Activated CD8-positive, alpha-beta T cell treated with anti-CD3 and anti-CD28 coated beads, Interleukin-2, amount 10 ng/mL, durations not matched to agents 7 days and 5 days (primary cell): ENCODE measurements at regions not wholly inside any gene's neighbourhood (a gene's known extent, or its start where the extent isn't known, plus 50 kb on each side); places are given as distances from the start of the nearest gene placed in this dataset.

Experiments
- ATAC-seq: fragments of 150-1000 bp; cut with Tn5 transposase; one replicate; pipeline ENCODE4 v1.10.0; 2021; ENCODE audit warnings: moderate library complexity
- CTCF ChIA-PET: fragments of 350-600 bp; sonication (Branson Sonifier 250); formaldehyde crosslinking; loops from one replicate; lab custom pipeline; 2021; ENCODE audit warnings: antibody characterized with exemption; lab: Charles Lee
- POLR2A ChIA-PET: fragments of 350-600 bp; sonication (Branson Sonifier 250); formaldehyde crosslinking; loops from one replicate; lab custom pipeline; 2021; ENCODE audit warnings: antibody characterized with exemption; lab: Charles Lee
- DNase-seq: peaks from one replicate; pipeline ENCODE4 v3.0.0-alpha.2; 2020
- H3K27ac Mint-ChIP-seq: one replicate; pipeline ENCODE4 v1.8.0; 2021; ENCODE audit warnings: mild to moderate bottlenecking, mixed read lengths
- H3K27me3 Mint-ChIP-seq: one replicate; pipeline ENCODE4 v1.8.0; 2021; ENCODE audit warnings: low read depth, mixed read lengths
- H3K36me3 Mint-ChIP-seq: one replicate; pipeline ENCODE4 v1.8.0; 2021; ENCODE audit warnings: low read depth, mixed read lengths
- H3K4me1 Mint-ChIP-seq: one replicate; pipeline ENCODE4 v1.8.0; 2021; ENCODE audit warnings: low read depth, mixed read lengths
- H3K4me3 Mint-ChIP-seq: one replicate; pipeline ENCODE4 v1.8.0; 2021; ENCODE audit warnings: mild to moderate bottlenecking, mixed read lengths
- H3K9me3 Mint-ChIP-seq: one replicate; pipeline ENCODE4 v1.8.0; 2022; ENCODE audit warnings: mixed read lengths; ENCODE audit not compliant: insufficient read depth

DNA sequence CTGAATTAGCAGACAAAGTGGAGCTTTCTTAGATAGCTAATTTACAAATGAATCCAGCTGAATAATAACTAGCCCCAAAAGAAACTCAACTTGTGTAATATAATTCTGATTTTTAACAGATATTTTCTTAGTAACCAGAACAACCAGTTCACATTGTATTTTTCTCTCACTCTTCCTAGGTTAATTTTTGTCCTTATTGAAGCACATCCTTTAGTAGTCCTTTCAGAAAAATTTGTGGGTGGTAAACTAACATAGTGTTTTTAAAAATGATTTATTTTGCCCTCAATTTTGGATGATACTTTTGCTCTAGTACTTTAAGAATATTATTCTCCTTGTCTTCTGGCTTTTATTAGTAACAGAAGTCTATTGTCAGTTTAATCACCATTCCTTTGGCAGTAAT, 190.6 kb upstream of the SLC39A10 start:
- H3K9me3 Mint-ChIP-seq = peaks cover 22% of the 10 kb centered on the region
- peaks cover 13% of the 10 kb centered on the region for H3K36me3 Mint-ChIP-seq
- no peak overlapping the region for H3K27ac Mint-ChIP-seq
- CTCF ChIA-PET = interaction anchor here (0.7 to 1.5 kb wide), 5 partner anchors 9 to 68 kb away, joined by 3 read pairs; no protein-coding TSS in a partner anchor
- ATAC-seq (no peak), DNase-seq (no peak)
- no peak overlapping the region for H3K4me3 Mint-ChIP-seq
- no peaks in the 10 kb centered on the region for H3K27me3 Mint-ChIP-seq
- POLR2A ChIA-PET = no interaction called here
- peaks cover 10% of the 10 kb centered on the region for H3K4me1 Mint-ChIP-seq

DNA sequence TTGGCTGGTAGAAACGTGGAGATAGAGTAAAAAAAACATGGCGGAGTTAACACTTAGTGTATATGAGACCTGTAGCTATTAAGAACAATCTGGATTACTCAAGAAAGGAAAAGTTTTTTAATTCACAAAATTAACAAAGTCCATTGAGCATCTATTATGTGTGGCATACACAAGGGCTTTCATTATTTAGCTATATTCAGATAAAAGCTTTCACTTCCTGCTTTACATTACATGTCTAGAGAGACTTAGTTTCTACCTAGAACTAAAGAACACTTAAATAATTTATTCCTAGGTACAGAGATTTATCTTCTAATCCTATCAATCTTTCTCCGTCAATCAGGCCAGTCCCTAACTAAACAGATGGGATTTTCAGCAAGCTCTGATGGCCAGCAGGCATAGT, 196.0 kb upstream of the SLC39A10 start:
- CTCF ChIA-PET = interaction anchor here (1.2 kb wide), 1 partner anchor 199 kb away, joined by 3 read pairs; no protein-coding TSS in a partner anchor
- DNase-seq (no peak), ATAC-seq (no peak)
- Mint-ChIP-seq H3K36me3 (peaks cover 16% of the 10 kb centered on the region), H3K27ac (no peak overlapping the region), H3K27me3 (no peaks in the 10 kb centered on the region), H3K4me3 (no peak overlapping the region), H3K9me3 (peaks cover 23% of the 10 kb centered on the region), H3K4me1 (peaks cover 13% of the 10 kb centered on the region)
- POLR2A ChIA-PET = no interaction called here

DNA sequence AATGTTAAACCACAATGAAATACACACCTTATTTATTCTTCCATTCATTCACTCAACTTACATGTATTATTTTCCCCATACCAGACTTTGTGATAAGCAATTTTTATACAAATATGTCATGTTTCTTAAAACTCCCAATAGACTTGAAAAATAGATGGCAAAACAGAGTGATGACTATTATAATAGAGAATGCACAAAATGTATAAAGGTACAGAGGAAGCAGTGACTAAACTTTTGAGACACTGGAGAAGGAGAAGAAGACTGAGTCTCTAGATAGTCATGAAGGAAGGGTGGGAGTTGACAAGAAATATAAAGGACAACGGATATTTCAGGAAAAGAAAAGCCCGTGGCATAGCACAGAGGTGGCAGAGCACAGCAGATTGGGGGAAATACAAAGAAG, 198.1 kb upstream of the SLC39A10 start:
- DNase-seq (no peak), ATAC-seq (no peak)
- Mint-ChIP-seq H3K4me3 (no peak overlapping the region), H3K4me1 (peaks cover 19% of the 10 kb centered on the region), H3K27ac (no peak overlapping the region), H3K9me3 (peaks cover 17% of the 10 kb centered on the region), H3K36me3 (peaks cover 12% of the 10 kb centered on the region), H3K27me3 (no peaks in the 10 kb centered on the region)
- ChIA-PET POLR2A (no interaction called here), CTCF (no interaction called here)

DNA sequence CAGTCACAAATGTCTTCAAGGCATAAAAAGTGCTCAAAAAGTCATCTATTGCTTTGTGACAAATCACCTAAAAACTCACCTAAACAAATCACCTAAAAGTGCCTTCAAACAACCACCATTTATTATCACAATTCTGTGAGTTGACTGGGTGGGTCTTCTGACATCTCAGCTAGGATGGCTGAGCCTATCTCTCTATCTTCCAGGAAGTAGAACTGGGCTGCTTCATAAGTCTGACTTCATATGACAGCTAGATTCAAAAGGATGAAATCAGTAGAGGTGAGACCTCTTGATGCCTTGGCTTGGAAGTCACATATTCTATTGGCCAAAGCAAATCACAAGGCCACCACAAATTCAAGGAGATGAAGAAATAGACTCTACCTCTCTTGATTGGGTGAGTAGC, 199.2 kb upstream of the SLC39A10 start:
- H3K9me3 Mint-ChIP-seq = peaks cover 17% of the 10 kb centered on the region
- no peak overlapping the region for H3K4me3 Mint-ChIP-seq
- ATAC-seq (no peak), DNase-seq (no peak)
- H3K36me3 Mint-ChIP-seq = peaks cover 13% of the 10 kb centered on the region
- POLR2A ChIA-PET = no interaction called here
- H3K27ac Mint-ChIP-seq = no peak overlapping the region
- CTCF ChIA-PET = no interaction called here
- peaks cover 21% of the 10 kb centered on the region for H3K4me1 Mint-ChIP-seq
- no peaks in the 10 kb centered on the region for H3K27me3 Mint-ChIP-seq

DNA sequence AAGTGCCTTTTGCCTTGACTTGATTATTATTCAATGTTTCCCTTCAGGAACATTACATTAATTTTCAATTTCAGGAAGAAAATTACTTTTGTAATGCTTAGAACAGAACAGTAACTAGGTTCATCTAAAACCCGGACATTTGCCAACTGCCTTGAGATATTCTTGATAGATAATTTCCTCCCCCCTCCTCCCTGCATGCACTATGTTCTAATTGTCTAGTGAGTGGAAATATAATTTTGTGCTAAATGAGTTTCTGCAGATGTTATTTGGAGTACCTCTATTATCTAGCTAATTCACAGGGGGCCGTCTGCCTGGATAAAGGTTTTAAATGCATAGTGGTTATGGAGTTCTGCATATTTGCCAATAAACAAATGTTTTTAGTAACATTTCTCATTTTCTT, 200.3 kb upstream of the SLC39A10 start:
- CTCF ChIA-PET = no interaction called here
- H3K4me3 Mint-ChIP-seq = no peak overlapping the region
- POLR2A ChIA-PET = no interaction called here

DNA sequence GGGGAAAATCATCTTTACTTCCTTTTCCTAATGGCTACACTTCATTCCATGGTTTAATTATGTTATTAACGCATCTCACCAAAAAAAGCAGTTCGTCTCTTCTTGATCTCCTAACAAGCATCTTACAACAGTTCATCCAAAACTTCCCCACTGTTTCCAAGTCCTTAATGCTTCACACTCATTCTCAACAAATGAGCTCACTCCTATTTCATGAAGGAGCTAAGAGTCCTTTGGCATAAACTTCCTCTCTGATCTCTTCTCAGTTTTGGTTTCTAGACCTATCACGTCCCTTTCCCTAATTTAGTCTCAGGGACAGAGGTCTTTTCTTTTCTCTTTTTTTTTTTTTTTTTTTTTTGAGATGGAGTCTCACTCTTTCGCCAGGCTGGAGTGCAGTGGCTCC, 205.9 kb upstream of the SLC39A10 start:
- Mint-ChIP-seq H3K27me3 (no peaks in the 10 kb centered on the region), H3K4me3 (no peak overlapping the region), H3K36me3 (peaks cover 2% of the 10 kb centered on the region), H3K9me3 (no peaks in the 10 kb centered on the region), H3K4me1 (peaks cover 11% of the 10 kb centered on the region), H3K27ac (no peak overlapping the region)
- no peak for DNase-seq
- POLR2A ChIA-PET = interaction anchor here (0.8 kb wide), 1 partner anchor 144 kb away, joined by 3 read pairs; no protein-coding TSS in a partner anchor
- CTCF ChIA-PET = interaction anchor here (1.3 to 4.2 kb wide), 2 partner anchors 82 to 209 kb away, joined by 3 to 17 read pairs; no protein-coding TSS in a partner anchor
- ATAC-seq = no peak

More for the DNA sequence above, 200.3 kb upstream of the SLC39A10 start:
- peaks cover 11% of the 10 kb centered on the region for H3K36me3 Mint-ChIP-seq
- peaks cover 12% of the 10 kb centered on the region for H3K9me3 Mint-ChIP-seq
- H3K4me1 Mint-ChIP-seq = peaks cover 18% of the 10 kb centered on the region
- no peak overlapping the region for H3K27ac Mint-ChIP-seq
- no peaks in the 10 kb centered on the region for H3K27me3 Mint-ChIP-seq
- DNase-seq (no peak), ATAC-seq (no peak)

DNA sequence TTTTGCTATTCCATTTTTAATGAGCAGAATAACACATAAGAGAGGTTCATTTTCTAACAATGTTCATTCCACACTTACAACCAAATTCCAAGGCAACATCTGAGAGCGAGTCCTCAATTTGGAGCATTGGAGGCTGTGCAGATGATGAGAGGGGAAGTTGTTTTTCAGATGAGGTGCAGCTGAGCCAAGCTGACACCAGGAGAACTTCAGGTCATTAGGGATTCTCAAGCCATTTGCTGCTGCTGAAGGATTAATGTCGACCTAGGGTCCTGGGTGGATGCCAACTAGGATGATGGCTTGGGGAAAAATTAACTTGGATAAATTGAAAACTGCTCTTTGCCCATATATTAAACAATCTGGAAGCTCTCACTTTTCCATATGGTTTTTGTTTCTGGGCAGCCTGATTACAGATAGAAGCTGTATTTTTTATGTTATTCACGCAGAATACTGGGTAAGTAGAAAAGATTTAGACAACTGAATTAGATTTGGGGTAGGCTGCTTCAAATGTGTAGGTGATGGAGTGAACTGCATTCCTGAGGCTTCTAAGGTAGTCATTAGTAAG, 206.4 kb upstream of the SLC39A10 start:
- ChIA-PET POLR2A (interaction anchor here (0.8 kb wide), 1 partner anchor 144 kb away, joined by 3 read pairs; no protein-coding TSS in a partner anchor), CTCF (interaction anchor here (1.3 to 4.2 kb wide), 2 partner anchors 83 to 210 kb away, joined by 3 to 17 read pairs; no protein-coding TSS in a partner anchor)
- Mint-ChIP-seq H3K36me3 (peaks cover 2% of the 10 kb centered on the region), H3K27me3 (no peaks in the 10 kb centered on the region), H3K27ac (no peak overlapping the region), H3K9me3 (no peaks in the 10 kb centered on the region), H3K4me3 (no peak overlapping the region), H3K4me1 (peaks cover 11% of the 10 kb centered on the region)
- no peak for ATAC-seq
- DNase-seq = no peak

DNA sequence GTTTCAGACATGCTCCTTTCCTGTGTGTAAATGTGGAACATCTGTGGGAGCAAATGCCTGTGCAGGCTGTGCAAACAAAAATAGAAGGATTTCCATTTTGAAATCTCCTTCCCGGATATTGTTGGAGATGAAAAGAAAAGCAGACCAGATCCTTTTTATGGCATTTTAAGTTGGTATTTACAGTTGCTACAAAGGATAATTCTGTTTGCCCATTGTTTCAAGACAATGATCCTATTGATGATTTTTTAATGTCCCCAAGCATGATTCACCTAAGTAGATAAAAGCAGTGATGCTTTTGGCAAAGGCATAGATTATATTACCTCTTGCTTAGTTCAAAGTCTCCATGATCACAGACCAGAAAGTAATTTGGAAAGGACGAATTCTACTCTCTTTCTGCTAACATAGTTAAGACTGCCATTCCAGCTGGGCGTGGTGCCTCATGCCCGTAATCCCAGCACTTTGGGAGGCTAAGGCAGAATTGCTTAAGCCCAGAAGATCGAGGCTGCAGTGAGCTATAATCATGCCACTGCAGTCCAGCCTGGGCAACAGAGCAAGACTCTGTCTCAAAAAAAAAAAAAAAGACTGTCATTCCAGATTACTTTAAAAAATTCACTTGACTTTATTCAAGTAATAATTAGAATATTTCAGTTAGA, 209.6 kb upstream of the SLC39A10 start:
- H3K27me3 Mint-ChIP-seq = no peaks in the 10 kb centered on the region
- H3K4me1 Mint-ChIP-seq = peaks cover 3% of the 10 kb centered on the region
- POLR2A ChIA-PET = no interaction called here
- DNase-seq = no peak
- peaks cover 13% of the 10 kb centered on the region for H3K9me3 Mint-ChIP-seq
- CTCF ChIA-PET = no interaction called here
- H3K27ac Mint-ChIP-seq = no peak overlapping the region
- no peak for ATAC-seq
- H3K36me3 Mint-ChIP-seq = peaks cover 2% of the 10 kb centered on the region
- no peak overlapping the region for H3K4me3 Mint-ChIP-seq

DNA sequence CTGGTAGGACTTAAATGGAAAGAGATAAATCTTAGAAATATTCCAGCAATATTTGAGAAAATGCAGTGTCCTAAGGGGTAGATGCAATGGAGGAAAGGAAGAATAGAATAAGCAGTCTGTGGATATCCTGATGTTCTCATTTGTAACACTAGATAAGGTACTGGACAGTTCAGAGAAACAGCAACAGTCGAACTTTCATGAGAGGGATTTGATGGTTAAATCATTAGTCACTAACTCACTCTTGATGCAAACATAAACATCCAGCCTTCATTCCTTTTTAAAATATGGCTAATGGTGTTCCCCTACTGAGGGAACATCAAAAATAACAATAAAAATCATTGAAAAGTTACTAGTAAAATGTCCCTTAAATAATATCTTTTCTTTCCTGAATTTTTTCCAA, 211.4 kb upstream of the SLC39A10 start:
- Mint-ChIP-seq H3K4me1 (peaks cover 3% of the 10 kb centered on the region), H3K9me3 (peaks cover 31% of the 10 kb centered on the region), H3K4me3 (no peak overlapping the region), H3K27ac (no peak overlapping the region), H3K36me3 (peaks cover 16% of the 10 kb centered on the region), H3K27me3 (no peaks in the 10 kb centered on the region)
- ChIA-PET CTCF (no interaction called here), POLR2A (no interaction called here)
- DNase-seq (no peak), ATAC-seq (no peak)

DNA sequence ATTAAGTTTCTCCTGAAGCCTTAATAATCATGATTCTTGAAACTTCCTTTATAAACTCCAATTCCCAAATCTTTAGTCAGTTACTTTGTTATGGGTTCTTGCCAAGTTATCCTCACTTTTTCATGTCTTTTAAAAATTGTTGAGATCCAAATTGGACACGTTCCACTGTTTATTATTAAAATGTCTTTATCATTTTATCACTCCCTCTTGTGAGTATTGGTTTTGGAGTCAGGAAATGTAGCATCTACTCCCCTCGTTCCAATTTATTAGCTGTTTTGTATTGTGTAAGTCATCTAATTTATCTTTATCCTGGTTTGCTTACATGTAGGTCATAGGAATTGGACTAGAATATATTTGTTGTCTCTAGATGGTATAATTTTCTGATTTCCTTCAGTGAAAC, 213.1 kb upstream of the SLC39A10 start:
- H3K4me1 Mint-ChIP-seq = peaks cover 4% of the 10 kb centered on the region
- ChIA-PET CTCF (no interaction called here), POLR2A (no interaction called here)

DNA sequence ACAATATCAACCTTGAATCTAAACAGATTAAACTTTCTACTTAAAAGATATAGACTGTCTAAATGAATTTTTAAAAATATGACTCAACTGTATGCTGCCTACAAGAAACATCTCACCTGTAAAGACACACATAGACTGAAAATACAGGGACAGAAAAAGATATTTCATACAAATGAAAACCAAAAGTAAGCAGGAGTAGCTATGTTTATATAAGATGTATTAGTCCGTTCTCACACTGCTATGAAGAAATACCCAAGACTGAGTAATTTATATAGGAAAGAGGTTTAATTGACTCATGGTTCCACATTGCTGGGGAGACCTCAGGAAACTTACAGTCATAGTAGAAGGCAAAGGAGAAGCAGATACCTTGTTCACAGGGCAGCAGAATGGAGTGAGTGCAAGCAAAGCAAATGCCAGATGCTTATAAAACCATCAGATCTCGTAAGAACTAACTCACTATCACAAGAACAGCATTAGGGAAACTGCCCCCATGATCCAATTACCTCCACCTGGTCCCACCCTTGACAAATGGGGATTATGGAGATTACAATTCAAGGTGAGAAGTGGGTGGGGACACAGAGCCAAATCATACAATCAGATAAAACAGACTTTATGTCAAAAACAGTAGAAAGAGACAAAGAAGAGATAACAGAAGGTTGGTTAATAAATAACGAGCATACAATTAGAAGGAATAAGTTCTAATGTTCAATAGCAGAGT, 214.4 kb upstream of the SLC39A10 start:
- H3K27ac Mint-ChIP-seq = no peak overlapping the region
- peaks cover 36% of the 10 kb centered on the region for H3K9me3 Mint-ChIP-seq
- CTCF ChIA-PET = interaction anchor here (1.2 kb wide), 1 partner anchor 11 kb away, joined by 3 read pairs; no protein-coding TSS in a partner anchor
- no peak overlapping the region for H3K4me3 Mint-ChIP-seq
- H3K27me3 Mint-ChIP-seq = no peaks in the 10 kb centered on the region
- ATAC-seq = no peak
- H3K4me1 Mint-ChIP-seq = peaks cover 9% of the 10 kb centered on the region
- DNase-seq = no peak
- peaks cover 24% of the 10 kb centered on the region for H3K36me3 Mint-ChIP-seq
- POLR2A ChIA-PET = interaction anchor here (0.6 kb wide), 1 partner anchor 1692 kb away, joined by 3 read pairs; no protein-coding TSS in a partner anchor

More for the DNA sequence above, 213.1 kb upstream of the SLC39A10 start:
- H3K4me3 Mint-ChIP-seq = no peak overlapping the region
- no peak overlapping the region for H3K27ac Mint-ChIP-seq
- peaks cover 36% of the 10 kb centered on the region for H3K9me3 Mint-ChIP-seq
- no peaks in the 10 kb centered on the region for H3K27me3 Mint-ChIP-seq
- H3K36me3 Mint-ChIP-seq = peaks cover 20% of the 10 kb centered on the region
- no peak for ATAC-seq
- DNase-seq = no peak
